ENCODE measurements at regions not wholly inside any gene's neighbourhood (a gene's known extent, or its start where the extent isn't known, plus 50 kb on each side); places are given as distances from the start of the nearest gene placed in this dataset.
"Not testable (repeated sequence)": the region's sequence is repeated elsewhere in the genome, so short reads cannot be mapped to it uniquely, and the experiment has no call there.

GRCh38 chr6:67451874-67452273 is 1183.2 kb upstream of the ADGRB3 start:
- TF ChIP-seq CTCF (IDR thresholded peaks at IDR 0.05) = no peak
- ATAC-seq (ENCODE audit: low read depth) (no peak), DNase-seq (no peak)
- CTCF ChIA-PET = no interaction called here
- H3K4me3 Mint-ChIP-seq = no peak overlapping the region
- intact Hi-C loops (cut with micrococcal nuclease) = no loop called here
- H3K27ac Mint-ChIP-seq = no peak overlapping the region
- POLR2A ChIA-PET = no interaction called here
- no peaks in the 10 kb centered on the region for H3K27me3 Mint-ChIP-seq
- H3K9me3 Mint-ChIP-seq = peaks cover 2% of the 10 kb centered on the region
- H3K36me3 Mint-ChIP-seq (ENCODE audit: low read depth) = no peaks in the 10 kb centered on the region
- H3K4me1 Mint-ChIP-seq = no peaks in the 10 kb centered on the region

- Mint-ChIP-seq H3K36me3 (ENCODE audit: low read depth) (no peaks in the 10 kb centered on the region), H3K9me3 (peaks cover 2% of the 10 kb centered on the region), H3K27ac (no peak overlapping the region), H3K27me3 (no peaks in the 10 kb centered on the region), H3K4me1 (no peaks in the 10 kb centered on the region), H3K4me3 (no peak overlapping the region)
- no peak for ATAC-seq (ENCODE audit: low read depth)
- CTCF ChIA-PET = no interaction called here
- POLR2A ChIA-PET = no interaction called here
- no peak for DNase-seq
- no peak for TF ChIP-seq CTCF (IDR thresholded peaks at IDR 0.05)
- intact Hi-C loops (cut with micrococcal nuclease) = no loop called here
Observed at GRCh38 chr6:67450641-67451040, 1184.4 kb upstream of the ADGRB3 start.

GRCh38 chr6:67449602-67450001 is 1185.5 kb upstream of the ADGRB3 start:
- CTCF ChIA-PET = no interaction called here
- Mint-ChIP-seq H3K9me3 (peaks cover 2% of the 10 kb centered on the region), H3K27me3 (no peaks in the 10 kb centered on the region), H3K4me3 (no peak overlapping the region), H3K4me1 (no peaks in the 10 kb centered on the region), H3K36me3 (ENCODE audit: low read depth) (no peaks in the 10 kb centered on the region), H3K27ac (no peak overlapping the region)
- intact Hi-C loops (cut with micrococcal nuclease) = no loop called here
- DNase-seq (no peak), ATAC-seq (ENCODE audit: low read depth) (no peak)
- POLR2A ChIA-PET = no interaction called here
- no peak for TF ChIP-seq CTCF (IDR thresholded peaks at IDR 0.05)

- DNase-seq = no peak
- intact Hi-C loops (cut with micrococcal nuclease) = no loop called here
- ChIA-PET POLR2A (no interaction called here), CTCF (no interaction called here)
- H3K9me3 Mint-ChIP-seq = no peaks in the 10 kb centered on the region
- TF ChIP-seq CTCF (IDR thresholded peaks at IDR 0.05) = no peak
- ATAC-seq (ENCODE audit: low read depth) = no peak
- H3K4me3 Mint-ChIP-seq = no peak overlapping the region
- H3K4me1 Mint-ChIP-seq = no peaks in the 10 kb centered on the region
- H3K27me3 Mint-ChIP-seq = no peaks in the 10 kb centered on the region
- H3K36me3 Mint-ChIP-seq (ENCODE audit: low read depth) = no peaks in the 10 kb centered on the region
- no peak overlapping the region for H3K27ac Mint-ChIP-seq
Observed at GRCh38 chr6:67433124-67433523, 1202.0 kb upstream of the ADGRB3 start.

- H3K27ac Mint-ChIP-seq = no peak overlapping the region
- ChIA-PET CTCF (no interaction called here), POLR2A (no interaction called here)
- intact Hi-C loops (cut with micrococcal nuclease) = no loop called here
- H3K27me3 Mint-ChIP-seq = no peaks in the 10 kb centered on the region
- H3K4me3 Mint-ChIP-seq = no peak overlapping the region
- DNase-seq (no peak), ATAC-seq (ENCODE audit: low read depth) (no peak)
- TF ChIP-seq CTCF (IDR thresholded peaks at IDR 0.05) = no peak
- H3K4me1 Mint-ChIP-seq = no peaks in the 10 kb centered on the region
- H3K9me3 Mint-ChIP-seq = peaks cover 4% of the 10 kb centered on the region
- no peaks in the 10 kb centered on the region for H3K36me3 Mint-ChIP-seq (ENCODE audit: low read depth)
Observed at GRCh38 chr6:67431076-67431475, 1204.0 kb upstream of the ADGRB3 start.

GRCh38 chr6:67426686-67427085 is 1208.4 kb upstream of the ADGRB3 start:
- H3K4me3 Mint-ChIP-seq; H3K27me3 Mint-ChIP-seq; DNase-seq; ATAC-seq (ENCODE audit: low read depth); POLR2A ChIA-PET; CTCF ChIA-PET; H3K36me3 Mint-ChIP-seq (ENCODE audit: low read depth); H3K27ac Mint-ChIP-seq; H3K4me1 Mint-ChIP-seq; H3K9me3 Mint-ChIP-seq; intact Hi-C loops (cut with micrococcal nuclease): not testable (repeated sequence)

Data from activated B cell treated with CpG ODN at 0.5 μM for 24 hours (primary cell).